Left lung (tissue), 4 donors: ENCODE measurements at regions not wholly inside any gene's neighbourhood (a gene's known extent, or its start where the extent isn't known, plus 50 kb on each side); places are given as distances from the start of the nearest gene placed in this dataset.

ENCODE experiments used
- ATAC-seq: fragments of 200-7000 bp; cut with Tn5 transposase; one replicate; pipeline ENCODE4 v1.9.1; 2020; ENCODE audit warnings: moderate library complexity
- DNase-seq, 4 donors: peaks; one replicate each; pipeline ENCODE4 v3.0.0-alpha.2; 2013 to 2020
- H3K27ac ChIP-seq, 2 donors: fragments of 200-600 bp; sonication (generic) in 1 of 2; one replicate each; pipeline versions ENCODE4 v1.5.0 to v1.8.0; 2020 to 2021
- H3K27me3 ChIP-seq, 2 donors: fragments of 200-600 bp; sonication (generic) in 1 of 2; one replicate each; pipeline versions ENCODE4 v1.5.0 to v1.8.0; 2020 to 2021
- H3K36me3 ChIP-seq, 2 donors: fragments of 200-600 bp; sonication (generic) in 1 of 2; one replicate each; pipeline versions ENCODE4 v1.5.0 to v1.8.0; 2020 to 2021
- H3K4me1 ChIP-seq, 2 donors: fragments of 200-600 bp; one replicate each; pipeline ENCODE4 v1.8.0; 2021
- H3K4me3 ChIP-seq, 2 donors: fragments of 200-600 bp; sonication (generic) in 1 of 2; one replicate each; pipeline versions ENCODE4 v1.5.0 to v1.8.0; 2020 to 2021; ENCODE audit warnings: mild to moderate bottlenecking in 1 of 2
- H3K9me3 ChIP-seq, 2 donors: fragments of 200-600 bp; sonication (generic) in 1 of 2; one replicate each; pipeline versions ENCODE4 v1.5.0 to v1.8.0; 2020 to 2021
- CTCF ChIP-seq, 2 donors: fragments of 200-600 bp; sonication (generic) in 1 of 2; IDR thresholded peaks; one replicate each; pipeline versions ENCODE4 v1.5.0 to v1.8.0; 2021; ENCODE audit warnings: antibody characterized with exemption in 2 of 2
- intact Hi-C, 2 donors: fragments of 100-400 bp; cut with DNase I; formaldehyde crosslinking; loops; one replicate each; pipeline versions ENCODE4 v1.11.2 to v1.14.2; 2022
- donor health status: DM: no; HTN: yes; CAD: no.
- donor health status: DM: no; HTN: no; CAD: no.

DNA sequence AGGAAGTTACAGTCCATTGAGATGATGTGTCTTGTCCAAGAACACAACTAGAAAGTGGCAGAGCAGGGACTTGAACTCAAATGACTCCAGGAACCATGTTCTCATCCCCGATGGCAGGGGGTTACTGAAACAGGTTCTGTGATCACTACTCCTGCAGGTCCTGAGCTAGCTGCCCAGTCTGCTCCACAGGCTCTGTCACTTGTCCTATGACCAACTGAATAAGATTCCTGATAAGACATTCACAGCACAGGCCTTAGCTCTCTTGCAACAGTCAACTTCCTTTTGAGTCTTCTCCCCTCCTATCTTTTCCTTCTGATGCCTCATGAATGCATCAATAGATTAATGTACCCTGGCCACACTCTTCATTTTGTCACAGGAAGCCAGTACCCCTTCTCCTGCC, 109.2 kb downstream of the SH3TC2 start:
- H3K36me3 ChIP-seq: no peaks in the 10 kb centered on the region
- no peaks in the 10 kb centered on the region for H3K27me3 ChIP-seq
- ATAC-seq: no peak
- H3K4me3 ChIP-seq: no peak overlapping the region
- no peaks in the 10 kb centered on the region for H3K9me3 ChIP-seq
- intact Hi-C loops: no loop called here
- DNase-seq: no peak
- H3K4me1 ChIP-seq: peaks cover 0 to 14% of the 10 kb centered on the region in 2 donors
- H3K27ac ChIP-seq: no peak overlapping the region
- no peak for TF ChIP-seq CTCF (IDR thresholded peaks at IDR 0.05)
